Posterior cingulate gyrus (tissue), 11 donors: ENCODE measurements at regions not wholly inside any gene's neighbourhood (a gene's known extent, or its start where the extent isn't known, plus 50 kb on each side); places are given as distances from the start of the nearest gene placed in this dataset.

Source experiments
- DNase-seq, 10 donors: peaks; one replicate each; pipeline versions ENCODE4 v3.0.0 to v3.0.0-alpha.2; 2020 to 2021; ENCODE audit warnings: mixed read lengths in 3 of 10
- intact Hi-C: fragments of 100-400 bp; cut with DNase I; formaldehyde crosslinking; loops from one replicate; pipeline ENCODE4 v1.15.1; 2023

DNA sequence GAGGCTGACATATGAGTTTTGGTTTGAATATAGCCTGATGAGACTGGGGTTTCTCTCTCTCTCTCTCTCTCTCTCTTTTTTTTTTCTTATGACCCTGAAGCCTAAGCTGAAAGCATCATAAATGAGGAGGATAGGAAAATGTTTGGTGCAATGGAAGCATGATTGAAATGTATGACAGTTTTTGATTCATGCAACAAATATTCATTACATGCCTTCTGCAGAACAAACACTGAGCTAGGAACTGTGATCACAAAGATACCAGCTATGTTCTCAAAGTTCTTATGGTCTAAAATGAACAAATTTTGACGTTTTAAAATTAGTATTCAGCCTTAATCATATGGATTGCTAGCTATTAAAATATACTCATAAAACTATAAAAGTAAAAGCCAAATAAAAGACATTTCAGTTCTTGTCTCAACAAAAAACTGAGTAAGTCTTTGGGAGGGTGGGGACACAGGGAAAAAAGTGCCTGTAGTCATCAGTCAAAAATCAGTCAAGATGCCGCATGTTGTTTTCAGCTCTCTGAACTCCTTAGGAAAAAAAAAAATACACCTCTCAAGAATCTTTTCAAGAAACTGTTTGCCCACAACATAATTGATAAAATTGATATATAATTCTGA is 57.2 kb downstream of the NKX6-1 start:
- intact Hi-C loops = no loop called here
- no peak for DNase-seq

DNA sequence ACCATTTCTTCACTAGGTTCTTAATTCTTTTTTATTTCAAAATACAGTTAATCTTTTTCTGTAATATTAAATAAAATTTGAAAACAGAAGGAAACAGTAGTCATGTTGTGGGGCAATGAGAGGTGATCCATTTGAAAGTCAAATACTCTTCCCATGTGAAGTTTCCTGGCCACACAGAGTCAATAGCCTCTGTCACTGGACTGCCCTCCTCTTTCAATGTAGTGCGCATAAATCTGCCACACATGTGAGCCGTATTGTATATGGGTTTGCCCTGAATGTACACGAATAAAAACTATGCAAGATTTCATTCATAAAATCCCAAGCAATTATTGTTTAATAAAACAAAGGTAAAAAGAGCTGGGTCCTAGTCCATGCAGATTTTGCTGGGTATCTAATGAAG is 59.1 kb downstream of the NKX6-1 start:
- intact Hi-C loops = no loop called here
- no peak for DNase-seq

DNA sequence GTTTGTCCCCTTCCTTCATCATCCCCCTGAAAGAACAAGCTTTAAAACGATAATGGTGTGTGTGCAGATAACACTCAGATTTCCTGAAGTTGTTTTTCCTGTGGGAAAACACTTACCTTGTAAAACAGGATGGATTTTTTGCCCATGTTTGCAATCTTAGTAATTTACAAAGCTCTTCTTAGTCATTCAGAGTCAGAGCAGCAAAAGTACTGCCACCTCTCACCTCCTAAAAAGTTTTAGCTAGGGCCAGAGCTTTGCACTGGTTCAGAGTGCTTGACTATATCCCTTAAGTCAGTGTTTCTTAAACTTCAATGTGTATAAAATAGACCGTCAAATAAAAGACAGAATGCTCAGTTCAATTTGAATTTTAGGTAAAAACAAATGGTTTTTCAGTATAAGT is 62.3 kb downstream of the NKX6-1 start:
- DNase-seq = no peak
- intact Hi-C loops = no loop called here

DNA sequence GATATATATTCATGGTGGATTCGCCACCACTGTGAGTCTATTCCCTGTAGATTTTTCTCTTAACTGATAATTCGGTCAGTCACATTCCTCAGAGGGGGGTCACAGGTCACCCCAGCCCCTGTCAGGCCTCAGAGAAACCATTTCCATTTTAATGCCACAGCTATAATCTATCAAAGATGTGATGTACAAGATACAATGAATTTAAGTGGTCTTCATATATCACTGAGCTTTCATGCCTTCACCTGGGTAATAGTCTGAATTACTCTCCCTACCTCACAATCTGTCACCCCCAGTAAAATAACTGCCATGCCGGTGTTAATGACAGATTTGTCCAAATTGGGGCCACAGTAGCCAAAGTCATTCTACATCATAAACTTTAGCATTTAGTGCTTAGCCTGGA is 64.7 kb downstream of the NKX6-1 start:
- DNase-seq = no peak
- intact Hi-C loops = no loop called here

DNA sequence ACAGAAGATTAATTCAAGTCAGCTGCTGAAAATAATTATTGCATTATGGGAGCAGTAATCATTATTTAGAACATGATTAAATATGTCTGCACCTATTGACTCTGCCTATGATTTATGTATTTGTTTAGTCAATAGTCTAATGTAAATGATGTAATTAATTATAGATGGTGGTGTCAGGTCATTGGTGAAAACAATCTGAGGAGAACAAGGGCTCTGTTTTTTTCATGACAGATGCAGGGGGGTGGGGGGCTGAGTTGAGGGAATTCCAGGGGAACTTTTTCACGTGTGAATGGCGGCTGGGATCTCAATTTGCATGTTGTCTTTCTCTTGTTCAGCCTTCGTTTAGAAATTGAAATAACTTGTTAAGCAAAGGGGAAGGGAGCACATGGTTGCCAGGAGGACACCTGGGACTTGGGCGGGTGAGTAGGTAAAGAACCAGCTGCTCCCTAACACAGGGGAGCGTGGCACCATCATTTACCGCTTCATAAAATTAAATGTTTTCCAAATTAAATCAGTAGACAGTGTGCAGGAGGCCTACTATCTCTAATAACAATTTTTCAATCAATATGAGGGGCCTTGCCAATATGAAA is 65.4 kb downstream of the NKX6-1 start:
- no peak for DNase-seq
- intact Hi-C loops = no loop called here

DNA sequence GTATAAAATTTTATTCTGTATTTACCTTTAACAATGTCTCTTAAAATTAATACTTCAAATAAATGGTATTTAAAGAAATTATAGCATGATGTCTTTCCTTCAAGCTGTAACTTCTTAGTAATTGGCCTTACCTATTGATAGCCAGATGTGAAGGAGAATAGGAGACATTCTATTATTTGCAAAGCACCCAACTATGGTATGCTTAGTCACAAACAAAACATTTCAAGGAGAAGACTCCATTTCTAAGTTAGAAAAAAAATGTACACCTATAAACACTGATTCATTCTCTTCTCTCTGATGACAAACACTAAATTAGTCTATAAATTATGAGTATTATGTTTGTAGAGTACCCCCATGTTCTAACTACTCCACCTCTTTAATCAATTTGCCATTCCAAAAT is 66.4 kb downstream of the NKX6-1 start:
- no peak for DNase-seq
- intact Hi-C loops = no loop called here

DNA sequence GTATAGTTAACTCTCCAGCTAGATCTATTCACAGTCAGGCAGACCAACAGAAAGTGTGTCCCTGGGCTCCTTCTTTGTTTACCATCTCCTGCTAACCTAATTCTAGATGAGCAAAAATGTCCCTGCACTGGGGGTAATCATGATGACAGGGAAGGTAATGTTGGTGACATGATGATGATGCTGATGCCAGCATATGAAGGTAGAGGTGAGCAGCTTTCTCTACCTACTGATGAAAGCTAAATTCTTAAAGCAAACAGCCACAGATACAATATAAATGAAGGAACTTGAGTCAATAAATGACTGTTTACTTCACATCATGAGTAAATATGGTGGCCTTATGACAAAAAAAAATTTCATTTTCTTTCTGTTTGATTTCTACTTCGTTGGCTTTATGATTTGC is 78.5 kb downstream of the NKX6-1 start:
- no peak for DNase-seq
- intact Hi-C loops = no loop called here

DNA sequence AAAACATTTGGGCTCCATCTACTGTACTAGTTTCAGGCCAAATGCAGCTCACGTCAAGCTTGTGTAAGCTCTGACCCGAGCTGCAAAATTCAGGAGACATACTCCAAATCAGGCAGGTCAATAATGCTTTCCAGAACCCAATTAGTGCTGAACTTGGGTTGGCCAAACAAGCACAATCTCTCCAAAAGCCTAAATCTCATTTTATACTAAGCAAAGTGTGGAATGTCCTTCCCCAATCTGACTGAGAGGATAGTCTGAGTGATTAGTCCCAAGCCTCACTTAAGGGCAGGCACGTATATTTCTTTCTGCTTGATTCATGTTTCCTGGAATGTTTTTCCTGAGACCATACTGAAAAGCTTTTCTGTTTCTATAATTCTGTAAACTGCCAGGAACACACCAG is 79.9 kb downstream of the NKX6-1 start:
- intact Hi-C loops = no loop called here
- DNase-seq = no peak

DNA sequence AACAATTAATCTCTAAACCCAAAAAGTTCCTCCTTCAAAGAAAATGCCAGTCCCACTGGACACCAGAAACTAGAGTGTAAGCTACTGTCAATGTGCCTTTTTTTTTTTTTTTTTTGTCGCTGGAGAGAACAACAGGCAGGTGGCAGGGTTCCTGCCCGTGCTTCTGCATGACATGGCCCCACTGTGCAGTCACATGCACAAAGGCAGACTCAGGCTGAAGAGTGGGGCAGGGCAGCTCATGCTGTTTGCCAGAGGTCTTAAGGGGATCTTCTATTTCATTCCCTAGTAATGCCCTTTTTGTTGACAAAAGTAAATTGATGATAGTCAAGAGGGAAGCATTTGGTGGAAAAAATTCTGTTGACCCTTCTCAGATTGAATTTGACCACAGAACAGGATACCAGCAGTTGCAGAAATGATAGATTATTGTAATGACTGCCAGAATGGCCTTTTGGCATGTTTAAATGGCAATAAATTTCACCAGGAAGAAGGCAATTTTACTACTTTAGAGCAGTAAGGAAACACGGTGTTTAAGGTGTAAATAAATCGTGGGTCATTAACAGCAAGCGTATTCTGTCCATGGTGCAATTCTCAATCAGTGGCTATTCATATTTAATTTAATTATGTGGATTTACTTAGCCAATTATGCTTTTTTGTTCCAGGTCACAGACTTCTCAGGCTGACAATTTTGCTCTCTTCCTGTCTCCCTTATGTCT is 80.9 kb downstream of the NKX6-1 start:
- intact Hi-C loops = no loop called here
- peak in 1 of 10 donors; percentile 43 for DNase-seq

DNA sequence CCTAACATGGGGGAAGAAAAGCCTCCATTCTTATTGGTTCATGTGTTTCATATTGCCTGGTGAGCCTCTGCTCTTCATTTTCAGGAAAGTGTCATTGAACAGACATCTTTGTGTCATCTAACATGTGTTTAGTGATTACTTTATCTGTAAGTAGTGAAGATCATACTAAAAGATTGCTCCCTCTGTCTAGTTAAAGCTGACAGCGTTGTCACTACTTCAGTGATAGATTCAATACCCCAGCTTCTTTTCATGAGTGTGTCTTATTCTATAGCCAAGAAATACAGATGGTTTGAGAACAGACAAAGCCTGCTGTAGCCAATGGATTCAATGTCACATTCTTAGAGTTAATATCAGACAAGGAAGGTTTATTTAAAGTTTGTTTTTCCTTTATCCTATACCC is 85.1 kb downstream of the NKX6-1 start:
- intact Hi-C loops = no loop called here
- no peak for DNase-seq

DNA sequence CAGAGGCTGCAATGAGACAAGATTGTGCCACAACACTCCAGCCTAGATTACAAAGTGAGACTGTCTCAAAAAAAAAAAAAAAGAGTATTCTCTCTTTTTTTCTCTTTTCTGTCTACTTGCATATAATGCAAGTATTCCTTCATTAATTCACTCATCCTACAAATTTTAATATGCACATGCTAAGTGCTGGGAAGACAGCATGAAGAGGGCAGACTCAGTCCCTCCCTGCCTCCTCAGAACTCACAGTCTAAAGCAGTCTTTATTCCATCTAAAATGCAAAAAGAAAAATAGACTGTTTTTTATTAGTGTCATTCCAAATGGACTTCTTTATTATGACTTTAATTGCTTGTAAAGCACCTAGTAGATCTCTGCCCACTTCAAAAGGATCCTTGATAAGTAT is 85.6 kb downstream of the NKX6-1 start:
- no peak for DNase-seq
- intact Hi-C loops = no loop called here

DNA sequence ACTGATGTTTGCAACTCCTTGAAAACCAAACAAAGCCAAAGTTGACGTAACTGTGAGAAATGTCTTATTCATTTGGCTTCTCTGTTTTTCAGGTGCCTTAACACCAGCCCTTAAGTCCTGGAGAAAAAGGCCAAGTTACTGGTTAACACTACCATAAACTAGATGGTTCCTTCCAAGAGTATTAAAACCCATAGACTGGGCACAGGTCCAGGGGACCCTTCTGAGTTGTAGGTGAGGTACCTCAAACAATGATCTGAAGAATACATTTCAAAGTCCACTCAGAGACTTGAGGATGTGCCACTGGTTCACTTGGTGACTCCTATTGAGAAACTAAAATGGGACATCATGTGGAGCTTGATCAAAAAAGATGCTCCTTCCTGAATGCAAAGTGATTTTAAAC is 87.0 kb downstream of the NKX6-1 start:
- intact Hi-C loops = no loop called here
- no peak for DNase-seq

DNA sequence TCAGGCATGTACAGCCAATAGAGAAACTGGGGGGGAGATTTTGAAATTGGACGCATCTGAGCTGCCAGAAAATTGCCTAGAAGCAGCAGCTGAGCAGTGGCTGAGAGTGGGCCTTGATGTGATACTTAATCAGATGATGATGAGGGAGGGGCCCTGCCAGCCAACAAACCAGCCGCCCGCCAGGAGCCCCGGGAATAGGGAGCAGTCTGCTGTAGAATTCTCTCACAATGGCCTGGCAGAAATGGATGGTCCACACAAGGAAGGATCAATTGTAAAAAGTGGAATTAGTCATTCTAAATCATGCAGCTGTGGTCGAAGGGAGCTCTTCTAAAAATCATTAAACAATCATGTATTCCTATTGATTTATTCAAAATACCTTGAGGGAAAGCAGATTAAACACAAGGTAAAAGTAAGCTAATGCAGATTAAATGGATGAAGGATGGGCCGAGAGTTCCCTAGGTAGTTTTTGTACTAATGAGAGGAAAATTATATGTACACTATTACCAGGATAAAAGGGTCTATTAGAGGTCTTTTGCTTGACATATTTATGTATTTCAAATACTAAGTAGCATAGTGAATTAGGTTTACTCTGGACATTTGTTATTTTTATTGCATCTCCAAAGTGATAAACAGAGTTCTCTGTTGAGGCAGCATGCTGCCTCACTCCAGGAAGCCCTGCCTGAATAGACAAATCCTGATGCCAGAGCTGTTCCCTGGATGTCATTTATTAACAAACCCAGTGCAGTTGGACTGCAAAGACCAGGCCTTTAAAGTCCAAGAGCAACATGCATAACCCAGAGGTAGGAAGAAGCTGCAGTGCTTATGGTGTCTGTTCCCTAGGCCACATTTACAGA is 91.3 kb downstream of the NKX6-1 start:
- DNase-seq = no peak
- intact Hi-C loops = no loop called here

DNA sequence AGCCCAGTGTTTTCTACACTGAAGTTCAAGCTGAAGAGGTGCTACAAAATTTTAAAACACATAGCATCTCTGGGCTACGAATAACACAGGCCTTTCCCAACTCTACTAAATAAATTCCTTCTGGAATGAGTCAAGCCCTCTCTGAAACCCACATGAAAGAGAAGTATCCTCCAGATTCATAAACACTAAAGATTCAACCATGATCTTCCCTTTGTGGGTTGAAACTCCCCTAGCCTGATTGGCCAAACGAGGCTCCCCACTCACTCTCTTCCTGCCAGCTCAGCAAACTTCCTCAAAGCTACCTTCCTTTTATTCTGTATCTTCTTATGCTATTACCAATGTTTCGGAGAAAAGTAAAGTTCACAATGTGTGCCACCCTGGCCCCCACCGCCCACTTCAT is 95.4 kb downstream of the NKX6-1 start:
- DNase-seq = no peak
- intact Hi-C loops = no loop called here

DNA sequence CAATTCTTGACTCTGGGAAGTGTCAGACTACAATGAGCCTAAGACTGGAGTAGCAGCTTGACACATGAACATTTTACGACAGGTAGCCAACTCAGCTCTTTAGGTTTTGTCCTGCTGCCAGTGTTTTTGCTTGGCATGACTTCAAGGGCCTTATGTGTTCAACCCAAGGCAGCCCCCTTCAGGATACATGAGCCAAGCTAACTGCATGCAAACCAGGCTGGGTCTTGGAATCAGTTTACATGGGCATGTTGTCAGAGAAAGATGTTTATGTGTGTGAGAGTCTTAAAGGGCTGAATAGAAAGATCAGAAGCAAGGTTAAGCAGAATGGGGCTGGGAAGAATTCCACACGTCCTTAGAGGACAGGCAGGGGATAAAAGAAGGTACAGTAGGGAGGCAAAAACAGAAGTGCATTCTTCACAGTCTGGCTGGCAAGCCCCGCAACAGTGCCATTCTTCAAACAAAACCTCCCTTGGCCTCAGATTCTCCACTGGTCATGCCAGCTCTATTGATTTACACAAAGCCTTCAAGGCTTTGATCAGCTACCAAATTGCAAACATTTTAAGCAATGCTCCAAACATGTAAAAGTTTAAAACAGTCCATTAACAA is 97.3 kb downstream of the NKX6-1 start:
- intact Hi-C loops = no loop called here
- DNase-seq = no peak

DNA sequence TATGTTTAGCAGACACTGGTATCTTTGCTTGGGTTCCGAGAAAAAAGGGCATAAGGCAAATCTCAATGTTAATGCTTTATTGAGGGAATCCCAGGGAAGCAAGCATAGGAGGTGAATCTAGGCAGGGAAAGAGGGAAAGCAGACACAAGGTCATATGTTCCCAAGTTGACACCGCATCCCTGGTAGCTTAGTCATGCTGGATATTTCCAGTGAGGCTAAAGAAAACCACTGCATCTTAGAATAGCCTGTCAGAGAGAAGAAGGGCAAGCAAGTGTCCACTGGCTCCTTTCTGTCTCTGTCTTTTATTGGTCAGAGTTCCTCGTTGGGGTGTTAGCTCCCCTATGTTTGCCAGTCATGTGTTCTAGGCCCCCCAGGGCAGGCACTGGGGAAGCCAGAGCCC is 104.7 kb downstream of the NKX6-1 start:
- intact Hi-C loops = no loop called here
- DNase-seq = no peak

DNA sequence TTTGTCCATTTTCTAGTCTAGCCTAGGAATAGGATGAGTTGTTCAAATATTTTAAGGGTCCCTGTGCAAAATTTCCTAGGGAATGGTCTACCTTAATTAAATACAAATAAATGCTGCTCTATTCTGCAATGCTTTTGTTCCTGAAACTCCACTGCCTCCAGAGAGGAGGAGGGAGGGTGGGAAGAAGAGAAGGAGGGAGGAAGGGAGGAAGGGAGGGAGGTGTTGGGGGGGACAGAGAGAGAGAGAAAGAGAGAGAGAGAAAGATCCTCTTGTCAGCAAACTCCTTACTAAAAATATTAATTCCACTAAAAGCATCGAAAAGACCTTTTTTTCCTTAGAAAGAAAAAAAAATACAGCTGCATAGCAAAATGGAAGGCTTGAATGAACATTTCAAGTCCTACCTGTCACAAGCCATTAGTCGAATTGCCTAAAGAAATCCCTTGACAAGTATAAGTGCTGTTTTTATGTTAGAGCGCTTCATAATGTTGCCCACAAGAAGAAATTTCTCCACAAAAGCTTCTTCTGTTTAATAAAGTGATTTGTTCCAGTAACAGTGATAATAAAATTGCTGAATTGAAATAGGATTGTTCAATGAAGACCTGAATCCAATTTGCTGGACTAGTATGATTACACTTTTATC is 106.0 kb downstream of the NKX6-1 start:
- DNase-seq = no peak
- intact Hi-C loops = no loop called here

DNA sequence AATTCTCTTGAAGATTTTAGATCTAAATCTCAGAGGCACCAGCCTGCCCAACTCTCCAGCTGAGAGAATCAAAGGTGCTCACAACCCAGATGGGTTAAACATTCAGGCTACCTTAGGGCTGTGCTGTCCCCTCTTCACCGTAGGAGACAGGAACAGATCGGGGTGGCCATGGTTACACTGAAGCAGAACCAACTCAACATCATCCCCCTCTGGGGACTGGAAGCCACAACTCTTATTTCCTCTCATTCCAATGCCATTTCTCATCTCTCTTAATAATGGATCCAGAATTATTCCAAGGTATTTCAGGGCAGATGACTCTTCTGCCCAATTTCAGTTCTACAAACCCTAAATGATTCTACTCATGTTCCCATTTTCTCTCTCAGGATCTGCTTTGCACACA is 109.7 kb downstream of the NKX6-1 start:
- no peak for DNase-seq
- intact Hi-C loops = no loop called here

DNA sequence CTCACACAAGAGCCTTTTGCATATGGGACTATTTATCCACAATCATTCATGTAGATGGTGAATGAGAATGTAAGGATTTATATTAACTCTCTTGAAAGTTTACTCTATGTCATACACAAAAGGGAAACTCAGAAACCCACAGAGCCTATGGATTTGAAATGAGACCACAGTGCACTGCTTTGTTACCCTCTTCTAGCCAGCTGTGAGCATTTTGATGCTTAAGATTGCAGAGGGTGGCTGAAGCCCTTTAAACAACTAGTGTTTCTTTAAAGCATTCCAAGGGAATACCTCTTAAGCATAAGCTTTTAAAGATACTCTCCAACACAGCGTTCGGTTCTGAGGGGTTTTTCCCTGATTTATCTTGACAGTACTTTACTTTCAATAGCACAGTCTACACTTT is 113.9 kb downstream of the NKX6-1 start:
- intact Hi-C loops = no loop called here
- DNase-seq = no peak

DNA sequence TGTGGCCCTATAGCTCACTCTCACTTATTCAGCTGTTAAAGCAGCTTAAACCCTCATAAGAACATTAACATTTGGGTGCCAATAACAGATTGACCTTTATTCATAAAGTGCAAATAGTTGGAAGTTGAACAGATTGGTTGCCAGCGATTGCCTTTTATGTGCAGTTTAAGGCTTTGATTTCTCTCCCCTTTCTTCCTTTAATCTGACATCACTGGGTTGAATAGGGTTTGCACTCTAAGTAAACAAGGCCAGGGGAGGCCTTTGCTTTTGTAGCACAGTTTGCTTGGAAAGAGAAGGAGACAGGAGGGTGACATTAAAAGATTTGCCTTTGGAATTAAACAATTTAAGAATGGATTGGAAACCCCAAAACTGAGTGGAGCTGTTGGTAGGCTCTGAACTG is 114.3 kb downstream of the NKX6-1 start:
- DNase-seq = no peak
- intact Hi-C loops = no loop called here

DNA sequence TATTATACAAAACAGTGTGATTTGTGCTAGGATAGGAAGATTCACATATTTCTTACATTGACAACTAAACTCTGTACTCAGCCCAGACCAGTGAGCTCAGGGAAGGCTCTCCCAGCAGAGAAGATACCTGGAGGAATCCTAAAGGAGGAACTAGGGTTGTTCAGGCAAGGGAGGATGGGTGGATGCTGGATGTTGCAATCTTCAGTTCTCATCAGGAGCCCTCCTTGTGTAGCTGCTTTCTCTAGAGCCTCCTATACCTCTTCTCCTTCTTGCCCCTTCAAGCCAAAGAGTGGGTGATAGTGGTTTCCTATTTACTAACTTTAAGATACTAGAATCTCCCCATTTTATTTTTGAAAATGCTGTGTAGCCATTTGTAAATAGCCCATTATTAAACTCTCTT is 117.3 kb downstream of the NKX6-1 start:
- intact Hi-C loops = no loop called here
- DNase-seq = no peak
